RPMI7951 (cell line): ENCODE measurements at regions not wholly inside any gene's neighbourhood (a gene's known extent, or its start where the extent isn't known, plus 50 kb on each side); places are given as distances from the start of the nearest gene placed in this dataset.
"Not testable (repeated sequence)": the region's sequence is repeated elsewhere in the genome, so short reads cannot be mapped to it uniquely, and the experiment has no call there.

ENCODE experiments used
- DNase-seq: peaks from one replicate; pipeline ENCODE4 v3.0.0-alpha.2; 2012; ENCODE audit warnings: low read depth

GRCh38 chr7:37617406-37617805, 66.2 kb upstream of the GPR141 start:
- DNase-seq: not testable (repeated sequence)

- DNase-seq: no peak
These were observed 50.5 kb upstream of the GPR141 start for GRCh38 chr7:37633048-37633447.
